Astrocyte (in vitro differentiated cells and primary cell): ENCODE measurements at regions not wholly inside any gene's neighbourhood (a gene's known extent, or its start where the extent isn't known, plus 50 kb on each side); places are given as distances from the start of the nearest gene placed in this dataset.

Experiments
- DNase-seq: peaks from one replicate; pipeline ENCODE4 v3.0.0-alpha.2; 2010; ENCODE audit warnings: low read depth
- FAIRE-seq: peaks from 2 replicates; lab custom pipeline; 2011; peaks lifted over from hg19 to GRCh38; lab: Jason Lieb, UNC
- H2AFZ ChIP-seq: 2 replicates; pipeline ENCODE4 v1.6.0; 2012; ENCODE audit warnings: low read depth, low read length, inconsistent platforms
- H3K27ac ChIP-seq: 2 replicates; pipeline ENCODE4 v1.5.1; 2011; ENCODE audit warnings: low read depth, low read length, inconsistent platforms
- H3K27me3 ChIP-seq: 2 replicates; pipeline ENCODE4 v1.6.0; 2011; ENCODE audit warnings: low read length, inconsistent platforms; ENCODE audit not compliant: insufficient read depth
- H3K36me3 ChIP-seq: 2 replicates; pipeline ENCODE4 v1.5.1; 2011; ENCODE audit warnings: low read length, inconsistent platforms; ENCODE audit not compliant: insufficient read depth
- H3K4me1 ChIP-seq: 2 replicates; pipeline ENCODE4 v1.5.1; 2011; ENCODE audit warnings: low read length, inconsistent platforms; ENCODE audit not compliant: insufficient read depth
- H3K4me2 ChIP-seq: 2 replicates; pipeline ENCODE4 v1.6.0; 2012; ENCODE audit warnings: low read length, inconsistent platforms
- H3K4me3 ChIP-seq: 2 replicates; pipeline ENCODE4 v1.5.1; 2011; ENCODE audit warnings: low read depth, mild to moderate bottlenecking, low read length, inconsistent platforms; ENCODE audit not compliant: insufficient read depth
- H3K79me2 ChIP-seq: 2 replicates; pipeline ENCODE4 v1.6.0; 2012; ENCODE audit warnings: mild to moderate bottlenecking, low read length, inconsistent platforms; ENCODE audit not compliant: insufficient read depth
- H3K9ac ChIP-seq: 2 replicates; pipeline ENCODE4 v1.6.0; 2012; ENCODE audit warnings: mild to moderate bottlenecking, low read length, inconsistent platforms
- H3K9me3 ChIP-seq: 2 replicates; pipeline ENCODE4 v1.5.1; 2012; ENCODE audit warnings: low read depth, mild to moderate bottlenecking, low read length, inconsistent platforms; ENCODE audit not compliant: insufficient read depth
- H4K20me1 ChIP-seq: 2 replicates; pipeline ENCODE4 v1.6.0; 2012; ENCODE audit warnings: low read length, inconsistent platforms; ENCODE audit not compliant: insufficient read depth
- H3K27ac Mint-ChIP-seq: one replicate; pipeline ENCODE4 v1.8.0; 2021; ENCODE audit warnings: mild to moderate bottlenecking, mixed read lengths; ENCODE audit not compliant: unreplicated experiment
- H3K27me3 Mint-ChIP-seq: one replicate; pipeline ENCODE4 v1.8.0; 2021; ENCODE audit warnings: low read depth, mixed read lengths; ENCODE audit not compliant: unreplicated experiment
- H3K36me3 Mint-ChIP-seq: one replicate; pipeline ENCODE4 v1.8.0; 2021; ENCODE audit warnings: low read depth, mixed read lengths; ENCODE audit not compliant: unreplicated experiment
- H3K4me1 Mint-ChIP-seq: one replicate; pipeline ENCODE4 v1.8.0; 2021; ENCODE audit warnings: low read depth, mixed read lengths; ENCODE audit not compliant: unreplicated experiment
- H3K4me3 Mint-ChIP-seq: one replicate; pipeline ENCODE4 v1.8.0; 2021; ENCODE audit warnings: mild to moderate bottlenecking, moderate library complexity, mixed read lengths; ENCODE audit not compliant: unreplicated experiment
- H3K9me3 Mint-ChIP-seq: one replicate; pipeline ENCODE4 v1.8.0; 2021; ENCODE audit warnings: mild to moderate bottlenecking, mixed read lengths; ENCODE audit not compliant: unreplicated experiment
- CTCF ChIP-seq: IDR thresholded peaks from 2 replicates; pipeline ENCODE4 v1.5.1; 2011; ENCODE audit warnings: low read depth, mild to moderate bottlenecking, inconsistent platforms, low read length, moderate library complexity; ENCODE audit not compliant: insufficient read depth
- EZH2 ChIP-seq: IDR thresholded peaks from 2 replicates; pipeline ENCODE4 v1.6.1; 2012; ENCODE audit warnings: mild to moderate bottlenecking, low read length, inconsistent platforms; ENCODE audit not compliant: insufficient read depth

- Mint-ChIP-seq H3K36me3 (no peaks in the 10 kb centered on the region), H3K27me3 (no peaks in the 10 kb centered on the region), H3K9me3 (no peaks in the 10 kb centered on the region), H3K27ac (no peak overlapping the region), H3K4me1 (peaks cover 22% of the 10 kb centered on the region), H3K4me3 (no peak overlapping the region)
- no peak overlapping the region for H3K27ac ChIP-seq
- H3K27me3 ChIP-seq: no peaks in the 10 kb centered on the region
- H3K79me2 ChIP-seq: no peaks in the 10 kb centered on the region
- H2AFZ ChIP-seq: no peak overlapping the region
- H3K4me1 ChIP-seq: no peaks in the 10 kb centered on the region
- DNase-seq: no peak
- H3K4me3 ChIP-seq: no peak overlapping the region
- no peak for FAIRE-seq
- H3K4me2 ChIP-seq: no peak overlapping the region
- no peaks in the 10 kb centered on the region for H4K20me1 ChIP-seq
- H3K9ac ChIP-seq: no peak overlapping the region
- no peaks in the 10 kb centered on the region for H3K9me3 ChIP-seq
- TF ChIP-seq CTCF: no peak
- TF ChIP-seq EZH2: no peak
- no peaks in the 10 kb centered on the region for H3K36me3 ChIP-seq
Observed at GRCh38 chr4:12576409-12576808, 907.7 kb downstream of the RAB28 start.

GRCh38 chr4:12573716-12574115 lies 910.4 kb downstream of the RAB28 start:
- no peak overlapping the region for H3K27ac Mint-ChIP-seq
- no peaks in the 10 kb centered on the region for H3K79me2 ChIP-seq
- no peak overlapping the region for H3K4me3 ChIP-seq
- no peak overlapping the region for H2AFZ ChIP-seq
- H3K36me3 ChIP-seq: no peaks in the 10 kb centered on the region
- no peak for TF ChIP-seq EZH2
- TF ChIP-seq CTCF: no peak
- H4K20me1 ChIP-seq: no peaks in the 10 kb centered on the region
- no peaks in the 10 kb centered on the region for H3K36me3 Mint-ChIP-seq
- no peak for DNase-seq
- no peaks in the 10 kb centered on the region for H3K27me3 Mint-ChIP-seq
- H3K27me3 ChIP-seq: no peaks in the 10 kb centered on the region
- H3K4me1 ChIP-seq: no peaks in the 10 kb centered on the region
- no peaks in the 10 kb centered on the region for H3K9me3 Mint-ChIP-seq
- no peak for FAIRE-seq
- no peak overlapping the region for H3K4me3 Mint-ChIP-seq
- peaks cover 18% of the 10 kb centered on the region for H3K4me1 Mint-ChIP-seq
- no peak overlapping the region for H3K4me2 ChIP-seq
- no peak overlapping the region for H3K9ac ChIP-seq
- H3K27ac ChIP-seq: no peak overlapping the region
- H3K9me3 ChIP-seq: no peaks in the 10 kb centered on the region

- Mint-ChIP-seq H3K9me3 (no peaks in the 10 kb centered on the region), H3K36me3 (no peaks in the 10 kb centered on the region), H3K4me1 (no peaks in the 10 kb centered on the region), H3K27me3 (no peaks in the 10 kb centered on the region), H3K4me3 (no peak overlapping the region), H3K27ac (no peak overlapping the region)
- Histone ChIP-seq H3K9ac (no peak overlapping the region), H3K4me3 (no peak overlapping the region), H3K79me2 (no peaks in the 10 kb centered on the region), H2AFZ (no peak overlapping the region), H3K36me3 (no peaks in the 10 kb centered on the region), H3K27me3 (no peaks in the 10 kb centered on the region), H3K4me1 (no peaks in the 10 kb centered on the region), H3K27ac (no peak overlapping the region), H3K9me3 (no peaks in the 10 kb centered on the region), H4K20me1 (no peaks in the 10 kb centered on the region), H3K4me2 (no peak overlapping the region)
- FAIRE-seq: no peak
- no peak for DNase-seq
- TF ChIP-seq EZH2: no peak
- no peak for TF ChIP-seq CTCF
Observed at GRCh38 chr4:12562476-12563140, 921.5 kb downstream of the RAB28 start.
